Nephron (organoid): ENCODE measurements at regions not wholly inside any gene's neighbourhood (a gene's known extent, or its start where the extent isn't known, plus 50 kb on each side); places are given as distances from the start of the nearest gene placed in this dataset.

Source experiments
- H3K27ac Mint-ChIP-seq, 3 experiments: 2 replicates each; pipeline ENCODE4 v1.8.0; 2020; ENCODE audit warnings: mixed read lengths in 3 of 3, mild to moderate bottlenecking in 2 of 3, moderate library complexity in 1 of 3
- H3K27me3 Mint-ChIP-seq: 2 replicates; pipeline ENCODE4 v1.8.0; 2021; ENCODE audit warnings: low read depth, mild to moderate bottlenecking, moderate library complexity, mixed read lengths
- H3K36me3 Mint-ChIP-seq: 2 replicates; pipeline ENCODE4 v1.8.0; 2020; ENCODE audit warnings: low read depth, mixed read lengths
- H3K4me1 Mint-ChIP-seq: 2 replicates; pipeline ENCODE4 v1.8.0; 2020; ENCODE audit warnings: mixed read lengths
- H3K4me3 Mint-ChIP-seq, 3 experiments: 2 replicates each; pipeline ENCODE4 v1.8.0; 2020; ENCODE audit warnings: mild to moderate bottlenecking in 3 of 3, mixed read lengths in 3 of 3, moderate library complexity in 2 of 3
- H3K9me3 Mint-ChIP-seq: 2 replicates; pipeline ENCODE4 v1.8.0; 2020; ENCODE audit warnings: mixed read lengths
- TF ChIP-seq, protein P1 (sequence below), 3 experiments: fragments of 200-600 bp; sonication (generic); IDR thresholded peaks; one replicate each; pipeline ENCODE4 v1.5.0; 2021; ENCODE audit warnings: antibody characterized with exemption in 3 of 3; ENCODE audit not compliant: unreplicated experiment in 3 of 3

DNA sequence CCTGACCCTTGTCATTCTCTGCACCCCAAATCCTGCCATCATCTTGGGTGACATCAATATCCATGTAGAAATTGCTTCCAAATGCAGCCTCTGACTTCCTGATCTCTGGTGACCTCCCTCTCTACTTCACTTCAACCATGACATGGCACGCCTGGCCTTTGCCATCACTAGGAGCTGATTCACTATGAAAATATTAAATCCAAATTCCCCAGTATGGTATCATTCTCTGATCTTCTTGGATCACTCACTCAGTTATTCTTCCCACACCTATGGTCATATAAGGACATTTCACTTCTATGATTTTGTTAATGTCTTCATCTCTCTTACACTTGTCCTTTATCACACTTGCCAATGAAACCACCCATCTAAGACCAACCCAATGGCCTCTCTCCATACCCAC lies 73.7 kb upstream of the ODAD2 start:
- H3K4me3 Mint-ChIP-seq: no peak overlapping the region

DNA sequence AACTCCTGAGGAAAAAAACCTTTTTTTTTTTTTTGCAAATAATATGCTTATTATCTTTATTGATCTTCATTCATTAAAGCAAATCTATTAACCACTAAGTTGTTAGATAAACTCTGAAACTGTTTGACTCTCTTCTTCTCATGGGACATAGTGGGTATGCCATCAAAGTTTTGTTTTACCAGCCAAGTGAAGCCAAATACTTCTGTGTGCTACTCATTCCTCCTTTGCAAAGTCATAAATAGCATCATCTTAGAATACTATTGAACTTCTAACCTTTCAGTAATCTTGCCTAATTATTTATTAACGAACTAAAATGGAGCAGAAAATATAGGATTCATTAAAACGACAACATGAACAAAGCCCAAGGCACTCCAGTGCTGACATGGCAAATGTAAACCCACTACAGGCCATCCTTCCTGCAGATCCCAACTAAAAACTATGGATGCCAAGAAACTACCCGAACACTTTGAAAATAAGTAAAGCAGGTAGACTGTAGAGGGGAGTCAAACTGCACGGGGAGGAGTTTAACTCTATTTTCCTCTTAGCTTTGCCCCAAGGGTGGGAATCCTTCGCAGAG lies 61.2 kb upstream of the ODAD2 start:
- no peaks in the 10 kb centered on the region for H3K27me3 Mint-ChIP-seq
- no peaks in the 10 kb centered on the region for H3K4me1 Mint-ChIP-seq
- H3K36me3 Mint-ChIP-seq: peaks cover 11% of the 10 kb centered on the region
- H3K27ac Mint-ChIP-seq: no peak overlapping the region
- no peak overlapping the region for H3K4me3 Mint-ChIP-seq
- H3K9me3 Mint-ChIP-seq: no peaks in the 10 kb centered on the region
- TF ChIP-seq, protein P1, sequence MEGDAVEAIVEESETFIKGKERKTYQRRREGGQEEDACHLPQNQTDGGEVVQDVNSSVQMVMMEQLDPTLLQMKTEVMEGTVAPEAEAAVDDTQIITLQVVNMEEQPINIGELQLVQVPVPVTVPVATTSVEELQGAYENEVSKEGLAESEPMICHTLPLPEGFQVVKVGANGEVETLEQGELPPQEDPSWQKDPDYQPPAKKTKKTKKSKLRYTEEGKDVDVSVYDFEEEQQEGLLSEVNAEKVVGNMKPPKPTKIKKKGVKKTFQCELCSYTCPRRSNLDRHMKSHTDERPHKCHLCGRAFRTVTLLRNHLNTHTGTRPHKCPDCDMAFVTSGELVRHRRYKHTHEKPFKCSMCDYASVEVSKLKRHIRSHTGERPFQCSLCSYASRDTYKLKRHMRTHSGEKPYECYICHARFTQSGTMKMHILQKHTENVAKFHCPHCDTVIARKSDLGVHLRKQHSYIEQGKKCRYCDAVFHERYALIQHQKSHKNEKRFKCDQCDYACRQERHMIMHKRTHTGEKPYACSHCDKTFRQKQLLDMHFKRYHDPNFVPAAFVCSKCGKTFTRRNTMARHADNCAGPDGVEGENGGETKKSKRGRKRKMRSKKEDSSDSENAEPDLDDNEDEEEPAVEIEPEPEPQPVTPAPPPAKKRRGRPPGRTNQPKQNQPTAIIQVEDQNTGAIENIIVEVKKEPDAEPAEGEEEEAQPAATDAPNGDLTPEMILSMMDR (IDR thresholded peaks at IDR 0.05; ENCODE audit: unreplicated experiment in 3 of 3): no peak

More for the DNA sequence above, 73.7 kb upstream of the ODAD2 start:
- no peaks in the 10 kb centered on the region for H3K4me1 Mint-ChIP-seq
- H3K27me3 Mint-ChIP-seq: no peaks in the 10 kb centered on the region
- H3K36me3 Mint-ChIP-seq: peaks cover 12% of the 10 kb centered on the region
- TF ChIP-seq, protein P1 (IDR thresholded peaks at IDR 0.05; ENCODE audit: unreplicated experiment in 3 of 3): no peak
- peaks cover 5% of the 10 kb centered on the region for H3K9me3 Mint-ChIP-seq
- no peak overlapping the region for H3K27ac Mint-ChIP-seq

DNA sequence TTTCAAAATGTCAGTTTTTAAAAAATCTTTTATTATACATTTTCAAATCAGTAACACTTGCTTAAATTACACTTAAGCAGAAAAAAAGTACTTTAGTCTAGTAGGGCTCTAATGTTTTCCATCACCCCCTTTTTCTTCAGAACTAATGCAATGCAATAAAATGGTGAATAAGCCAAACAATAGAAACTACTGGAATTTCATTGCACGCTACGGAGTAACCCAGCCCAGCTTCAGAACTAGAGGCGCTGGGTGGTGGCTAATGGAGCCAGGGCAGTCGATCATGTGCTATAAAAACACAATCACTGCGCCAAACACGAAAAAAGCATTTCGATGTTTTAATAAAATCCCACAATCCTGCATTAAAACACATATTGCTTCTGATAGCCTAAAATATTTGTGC lies 59.9 kb upstream of the ODAD2 start:
- H3K9me3 Mint-ChIP-seq: no peaks in the 10 kb centered on the region

DNA sequence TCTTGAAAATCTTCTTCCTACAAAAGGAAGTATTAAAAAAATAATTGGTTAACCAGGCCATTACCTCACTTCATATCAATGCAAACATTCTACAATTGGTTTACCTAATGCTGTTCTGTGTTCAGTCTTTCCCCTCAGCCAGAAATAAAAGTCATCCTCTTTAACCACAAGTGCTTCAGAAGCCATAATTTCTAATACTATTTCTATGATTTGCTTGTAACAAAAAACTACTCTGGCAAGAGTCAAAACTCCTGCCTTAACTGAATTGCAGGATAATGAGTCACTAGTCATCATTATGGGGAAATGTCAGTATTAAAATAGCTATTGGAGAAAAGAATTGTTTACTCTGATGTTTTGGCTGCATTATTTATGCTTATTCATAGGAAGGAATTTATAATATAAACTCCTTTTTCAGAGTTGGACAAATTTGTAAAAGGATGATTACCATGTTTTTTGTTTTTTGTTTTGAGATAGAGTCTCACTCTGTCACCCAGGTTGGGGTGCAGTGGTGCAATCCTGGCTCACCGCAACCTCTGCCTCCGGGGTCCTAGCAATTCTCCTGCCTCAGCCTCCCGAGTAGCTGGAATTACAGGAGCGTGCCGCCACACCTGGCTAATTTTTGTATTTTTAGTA lies 55.5 kb upstream of the ODAD2 start:
- Mint-ChIP-seq H3K4me1 (peaks cover 5% of the 10 kb centered on the region), H3K9me3 (no peaks in the 10 kb centered on the region), H3K27me3 (peaks cover 4% of the 10 kb centered on the region), H3K36me3 (peaks cover 11% of the 10 kb centered on the region), H3K27ac (no peak overlapping the region), H3K4me3 (no peak overlapping the region)
- TF ChIP-seq, protein P1 (IDR thresholded peaks at IDR 0.05; ENCODE audit: unreplicated experiment in 3 of 3): no peak

More for the DNA sequence above, 59.9 kb upstream of the ODAD2 start:
- TF ChIP-seq, protein P1 (IDR thresholded peaks at IDR 0.05; ENCODE audit: unreplicated experiment in 3 of 3): no peak
- Mint-ChIP-seq H3K27ac (no peak overlapping the region), H3K36me3 (peaks cover 11% of the 10 kb centered on the region), H3K27me3 (no peaks in the 10 kb centered on the region), H3K4me1 (peaks cover 5% of the 10 kb centered on the region), H3K4me3 (no peak overlapping the region)

DNA sequence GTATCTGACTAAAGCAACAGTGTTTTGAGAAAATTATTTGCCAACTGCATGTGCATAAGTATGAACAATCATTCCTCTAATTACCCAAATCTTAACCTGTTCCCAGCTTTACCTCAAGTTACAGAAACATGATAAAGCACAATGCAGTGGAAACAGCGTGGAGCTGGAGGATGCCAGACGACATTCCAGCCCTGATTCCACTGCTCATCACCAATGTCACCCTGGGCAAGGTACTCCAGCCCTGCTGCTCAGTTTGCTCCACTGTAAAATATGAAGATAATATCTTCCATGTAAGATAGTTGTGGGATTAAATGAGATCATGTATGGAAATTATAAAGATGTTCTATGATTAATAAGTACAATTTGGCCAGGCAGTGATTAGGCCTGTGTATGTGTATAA lies 50.4 kb upstream of the ODAD2 start:
- Mint-ChIP-seq H3K9me3 (no peaks in the 10 kb centered on the region), H3K36me3 (no peaks in the 10 kb centered on the region), H3K4me1 (peaks cover 3% of the 10 kb centered on the region), H3K27me3 (peaks cover 4% of the 10 kb centered on the region), H3K27ac (no peak overlapping the region), H3K4me3 (no peak overlapping the region)
- TF ChIP-seq, protein P1 (IDR thresholded peaks at IDR 0.05; ENCODE audit: unreplicated experiment in 3 of 3): no peak
